ENCODE measurements at regions not wholly inside any gene's neighbourhood (a gene's known extent, or its start where the extent isn't known, plus 50 kb on each side); places are given as distances from the start of the nearest gene placed in this dataset.
A peak's percentile ranks its signal among the peaks of the same experiment; 100 is the strongest.

- no peak for DNase-seq (ENCODE audit: extremely low spot score)
- no peak for TF ChIP-seq FOXM1 (IDR thresholded peaks at IDR 0.05; ENCODE audit: borderline replicate concordance)
- POLR2A ChIA-PET = no interaction called here
- CTCF ChIA-PET = no interaction called here
These were observed 123.6 kb downstream of the PLEKHG1 start for GRCh38 chr6:150723345-150723658.

GRCh38 chr6:150723857-150724256 is 124.2 kb downstream of the PLEKHG1 start:
- TF ChIP-seq FOXM1 (IDR thresholded peaks at IDR 0.05; ENCODE audit: borderline replicate concordance) (no peak), BHLHE40 (IDR thresholded peaks at IDR 0.05; ENCODE audit: borderline replicate concordance) (no peak), FOXA1 (IDR thresholded peaks at IDR 0.05) (no peak), L3MBTL2 (conservative IDR thresholded peaks at IDR 0.05) (no peak), TARDBP (IDR thresholded peaks at IDR 0.05) (no peak), LEF1 (IDR thresholded peaks at IDR 0.05; ENCODE audit: borderline replicate concordance) (no peak), SP1 (IDR thresholded peaks at IDR 0.05) (no peak), FOXK2 (IDR thresholded peaks at IDR 0.05) (no peak), SUZ12 (IDR thresholded peaks at IDR 0.05) (no peak), HDGF (IDR thresholded peaks at IDR 0.05; ENCODE audit: borderline replicate concordance) (no peak)
- POLR2A ChIA-PET = no interaction called here
- CTCF ChIA-PET = interaction anchor here (0.6 kb wide), 1 partner anchor 148 kb away, joined by 3 read pairs; no protein-coding TSS in a partner anchor
- no peak for DNase-seq (ENCODE audit: extremely low spot score)

- CTCF ChIA-PET = interaction anchor here (0.6 to 1.1 kb wide), 3 partner anchors 16 to 167 kb away, joined by 3 to 4 read pairs (median 3); no protein-coding TSS in a partner anchor
- no peak for DNase-seq (ENCODE audit: extremely low spot score)
- POLR2A ChIA-PET = no interaction called here
- TF ChIP-seq PKNOX1 (IDR thresholded peaks at IDR 0.05) (0 out of 2 replicates have a peak, but pooled peaks have one; percentile 19), SP1 (IDR thresholded peaks at IDR 0.05) (no peak), ARNT (IDR thresholded peaks at IDR 0.05) (no peak)
These were observed 126.1 kb downstream of the PLEKHG1 start for GRCh38 chr6:150725795-150726194.

- DNase-seq (ENCODE audit: extremely low spot score) = no peak
- CTCF ChIA-PET = interaction anchor here (1.1 kb wide), 1 partner anchor 86 kb away, joined by 4 read pairs; no protein-coding TSS in a partner anchor
- POLR2A ChIA-PET = no interaction called here
- no peak for TF ChIP-seq NFRKB (IDR thresholded peaks at IDR 0.05)
- no peak for TF ChIP-seq ARNT (IDR thresholded peaks at IDR 0.05)
- peak; percentile 71 for TF ChIP-seq PKNOX1 (IDR thresholded peaks at IDR 0.05)
These were observed 129.6 kb downstream of the PLEKHG1 start for GRCh38 chr6:150729188-150729748.

GRCh38 chr6:150730801-150731457 is 131.2 kb downstream of the PLEKHG1 start:
- ChIA-PET CTCF (no interaction called here), POLR2A (no interaction called here)
- TF ChIP-seq LEF1 (IDR thresholded peaks at IDR 0.05; ENCODE audit: borderline replicate concordance) (no peak), BHLHE40 (IDR thresholded peaks at IDR 0.05; ENCODE audit: borderline replicate concordance) (no peak)
- DNase-seq (ENCODE audit: extremely low spot score) = no peak

GRCh38 chr6:150732765-150733539 is 132.6 kb upstream of the MTHFD1L start:
- TF ChIP-seq CTBP1 (IDR thresholded peaks at IDR 0.05; ENCODE audit: borderline replicate concordance) = no peak
- no peak for TF ChIP-seq HDGF (IDR thresholded peaks at IDR 0.05; ENCODE audit: borderline replicate concordance)
- ChIA-PET CTCF (interaction anchor here (0.8 kb wide), 1 partner anchor 9 kb away, joined by 4 read pairs; no protein-coding TSS in a partner anchor), POLR2A (no interaction called here)
- DNase-seq (ENCODE audit: extremely low spot score) = no peak

GRCh38 chr6:150733726-150734125 is 131.8 kb upstream of the MTHFD1L start:
- ChIA-PET POLR2A (no interaction called here), CTCF (interaction anchor here (0.8 kb wide), 1 partner anchor 8 kb away, joined by 4 read pairs; no protein-coding TSS in a partner anchor)
- no peak for DNase-seq (ENCODE audit: extremely low spot score)
- no peak for TF ChIP-seq PKNOX1 (IDR thresholded peaks at IDR 0.05)
- TF ChIP-seq BHLHE40 (IDR thresholded peaks at IDR 0.05; ENCODE audit: borderline replicate concordance) = no peak
- no peak for TF ChIP-seq SUZ12 (IDR thresholded peaks at IDR 0.05)
- no peak for TF ChIP-seq TARDBP (IDR thresholded peaks at IDR 0.05)
- no peak for TF ChIP-seq SP1 (IDR thresholded peaks at IDR 0.05)
- no peak for TF ChIP-seq ZNF384 (IDR thresholded peaks at IDR 0.05)
- no peak for TF ChIP-seq FOXA1 (IDR thresholded peaks at IDR 0.05)
- no peak for TF ChIP-seq LEF1 (IDR thresholded peaks at IDR 0.05; ENCODE audit: borderline replicate concordance)
- TF ChIP-seq ARNT (IDR thresholded peaks at IDR 0.05) = no peak
- TF ChIP-seq CTBP1 (IDR thresholded peaks at IDR 0.05; ENCODE audit: borderline replicate concordance) = no peak
- TF ChIP-seq NFRKB (IDR thresholded peaks at IDR 0.05) = no peak
- no peak for TF ChIP-seq HDGF (IDR thresholded peaks at IDR 0.05; ENCODE audit: borderline replicate concordance)
- no peak for TF ChIP-seq L3MBTL2 (conservative IDR thresholded peaks at IDR 0.05)
- TF ChIP-seq FOXK2 (IDR thresholded peaks at IDR 0.05) = no peak
- TF ChIP-seq ELF4 (IDR thresholded peaks at IDR 0.05) = no peak
